NCI-H446 treated with DMSO at 0.1 percent for 48 hours (cell line): ENCODE measurements at regions not wholly inside any gene's neighbourhood (a gene's known extent, or its start where the extent isn't known, plus 50 kb on each side); places are given as distances from the start of the nearest gene placed in this dataset.

Experiments
- DNase-seq: peaks from one replicate; lab custom pipeline; 2025; lab: John Stamatoyannopoulos, UW

DNA sequence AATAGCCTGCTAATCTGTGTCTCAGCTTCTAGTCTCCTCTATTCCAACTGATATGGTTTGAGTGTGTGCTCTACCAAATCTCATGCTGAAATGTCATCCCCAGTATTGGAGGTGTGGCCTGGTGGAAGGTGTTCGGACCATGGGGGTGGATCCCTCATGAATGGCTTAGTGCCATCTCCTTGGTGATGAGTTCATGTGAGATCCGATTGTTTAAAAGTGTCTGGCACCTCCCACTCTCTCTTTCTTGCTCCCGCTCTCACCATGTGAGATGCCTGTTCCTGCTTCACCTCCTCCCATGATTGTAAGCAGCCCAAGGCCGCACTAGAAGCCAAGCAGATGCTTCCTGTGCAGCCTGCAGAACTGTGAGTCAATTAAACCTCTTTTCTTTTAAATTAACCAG is 73.5 kb upstream of the CAMK1G start:
- DNase-seq = no peak

DNA sequence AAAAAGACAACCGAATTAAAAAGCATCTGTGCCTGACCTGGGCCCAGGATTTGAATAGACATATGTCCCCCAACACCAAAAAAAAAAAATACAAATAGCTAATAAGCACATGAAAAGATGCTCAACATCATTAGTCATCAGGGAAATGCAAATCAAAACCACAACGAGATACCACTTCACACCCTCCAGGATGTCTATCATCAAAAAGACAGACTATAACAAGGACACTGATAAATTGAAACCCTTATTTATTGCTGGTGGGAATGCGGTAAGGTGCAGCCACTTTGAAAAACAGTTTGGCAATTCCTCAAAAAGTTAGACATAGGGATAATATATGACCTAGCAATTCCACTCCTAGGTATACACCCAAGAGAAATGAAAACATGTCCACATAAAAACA is 72.3 kb upstream of the CAMK1G start:
- no peak for DNase-seq

DNA sequence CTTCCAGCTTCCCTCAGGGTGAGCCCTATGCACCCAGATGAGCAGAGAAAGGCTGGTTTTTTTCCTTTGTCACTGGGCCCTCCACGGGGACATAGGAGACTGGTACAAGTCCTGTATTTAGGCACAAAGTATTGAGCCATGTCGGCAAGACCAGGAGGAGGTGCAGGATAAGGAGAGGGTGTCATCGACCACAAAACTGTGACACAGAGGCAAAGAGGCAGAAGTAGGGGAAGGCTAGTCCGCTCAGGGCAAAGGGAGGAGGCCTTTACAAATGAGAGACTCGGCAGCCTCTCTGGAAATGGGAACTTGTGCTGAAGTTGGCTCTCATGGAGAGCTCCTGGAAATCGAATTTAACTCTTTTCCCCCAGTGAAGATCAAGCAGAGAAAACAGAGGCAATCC is 70.7 kb upstream of the CAMK1G start:
- DNase-seq = no peak

DNA sequence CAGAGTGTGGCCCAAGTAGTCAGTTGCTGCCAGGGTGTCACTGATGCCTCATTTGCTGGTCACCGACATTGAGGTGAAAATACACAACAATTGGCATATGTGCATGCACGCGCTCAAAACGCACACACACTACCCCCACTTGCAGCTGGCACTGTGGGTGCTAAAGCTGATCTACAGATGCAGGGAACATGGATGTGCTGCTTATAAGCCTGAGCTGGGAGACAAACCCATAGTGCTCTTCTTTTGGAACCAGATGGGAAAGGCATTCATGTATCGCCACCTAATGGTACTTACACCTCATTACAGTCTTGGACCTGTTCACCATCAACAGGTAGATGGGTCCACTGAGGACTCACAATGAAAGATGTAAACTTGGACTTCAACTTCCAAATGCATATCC is 70.3 kb upstream of the CAMK1G start:
- peak; percentile 47 for DNase-seq

DNA sequence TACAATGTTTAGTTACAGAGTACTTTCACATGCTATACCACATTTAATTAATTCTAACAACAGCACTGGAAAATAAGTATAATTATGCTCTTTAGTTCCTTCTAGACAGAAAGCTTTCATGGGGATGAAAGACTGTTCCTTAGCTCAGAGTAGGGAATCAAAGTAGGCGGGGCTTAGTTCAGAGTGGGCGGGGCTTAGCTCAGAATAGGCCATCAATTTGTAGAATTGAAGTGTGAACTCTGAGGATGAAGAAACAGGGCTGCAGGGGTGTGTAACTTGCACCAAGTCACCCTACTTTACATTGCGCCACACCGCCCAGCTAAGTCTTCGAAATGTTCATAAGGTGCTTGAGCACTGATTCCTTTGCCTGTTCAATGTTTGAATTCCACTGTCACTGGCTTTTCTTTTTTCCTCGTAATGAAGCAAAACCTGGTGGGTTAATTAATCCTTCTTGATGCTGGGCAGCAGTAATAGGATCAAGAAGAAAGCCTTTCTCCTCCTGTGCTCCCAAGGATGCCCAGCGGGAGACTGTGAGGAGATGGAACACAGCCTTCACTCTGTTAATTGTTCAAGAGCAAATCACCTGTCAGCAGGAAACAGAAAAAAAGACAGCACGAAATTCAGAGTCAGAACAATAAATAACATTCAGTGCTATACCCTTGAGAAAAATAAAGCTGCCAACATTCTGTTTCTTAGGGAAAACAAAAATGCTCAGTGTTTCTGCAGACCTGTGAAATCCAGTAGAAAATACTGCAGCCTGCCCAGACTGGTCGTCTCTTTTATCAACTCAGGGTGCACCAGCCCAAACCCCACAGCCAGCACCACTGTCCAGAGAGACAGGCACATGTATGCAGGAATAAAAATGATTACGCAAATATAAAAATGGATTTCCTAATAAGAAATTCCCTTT is 66.5 kb upstream of the CAMK1G start:
- DNase-seq = no peak

GRCh38 chr1:209517681-209518050 is 65.8 kb upstream of the CAMK1G start:
- DNase-seq = no peak

DNA sequence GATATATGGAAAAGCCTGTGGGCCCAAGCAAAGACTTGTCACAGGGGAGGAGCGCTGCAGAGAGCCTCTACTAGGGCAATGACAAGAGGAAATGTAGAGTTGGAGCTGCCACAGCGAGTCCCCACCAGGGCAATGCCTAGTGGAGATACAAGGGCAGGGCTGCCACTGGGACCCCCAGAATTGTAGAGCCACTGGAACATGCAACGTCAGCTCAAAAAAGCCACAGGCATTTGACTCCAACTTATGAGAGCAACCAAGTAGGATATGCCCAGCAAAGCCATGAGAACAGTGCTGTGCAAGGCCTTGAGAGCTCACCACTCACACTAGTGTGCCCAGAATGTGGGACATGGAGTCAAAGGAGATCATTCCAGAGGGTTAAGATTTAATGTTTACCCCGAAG is 63.7 kb upstream of the CAMK1G start:
- DNase-seq = no peak

GRCh38 chr1:209522826-209523225 is 60.7 kb upstream of the CAMK1G start:
- no peak for DNase-seq

DNA sequence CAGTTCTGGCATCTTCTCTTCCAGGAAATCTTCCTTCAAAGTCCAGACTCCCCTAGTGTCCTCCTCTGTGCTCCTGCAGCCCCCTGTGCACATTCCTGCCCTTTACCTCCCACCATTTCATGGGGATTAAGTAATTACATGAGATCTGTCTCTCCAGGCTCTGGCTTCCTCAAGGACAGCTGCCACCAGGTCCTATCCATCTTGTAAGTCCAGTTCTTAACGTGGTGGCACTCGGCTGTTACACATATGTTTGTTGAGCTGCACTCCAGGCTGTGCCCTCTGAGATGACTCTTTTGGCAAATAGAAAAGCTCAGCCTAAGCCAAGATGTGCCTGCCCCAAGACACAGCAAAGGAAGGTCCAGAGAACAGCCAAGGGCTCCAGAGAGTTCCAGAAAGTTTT is 57.4 kb upstream of the CAMK1G start:
- DNase-seq = no peak

GRCh38 chr1:209527372-209527771 is 56.1 kb upstream of the CAMK1G start:
- no peak for DNase-seq

- DNase-seq = no peak
Observed at GRCh38 chr1:209527993-209528717, 55.4 kb upstream of the CAMK1G start.

DNA sequence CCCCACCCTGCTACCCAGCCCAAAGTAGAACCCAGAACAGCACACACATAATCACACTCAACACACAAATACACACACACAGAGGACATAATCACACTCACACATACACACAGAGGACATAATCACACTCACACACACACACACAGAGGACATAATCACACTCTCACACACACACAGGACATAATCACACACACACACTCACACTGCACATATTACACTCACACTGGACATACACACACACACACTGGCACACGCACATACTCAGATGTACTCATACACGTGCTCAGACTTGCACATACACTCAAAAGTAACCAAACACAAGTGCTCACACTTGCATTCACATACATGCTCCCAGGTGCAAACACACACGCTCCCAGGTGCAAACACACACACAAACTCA is 54.3 kb upstream of the CAMK1G start:
- DNase-seq = no peak

- DNase-seq = no peak
Observed at GRCh38 chr1:209531006-209531405, 52.5 kb upstream of the CAMK1G start.

DNA sequence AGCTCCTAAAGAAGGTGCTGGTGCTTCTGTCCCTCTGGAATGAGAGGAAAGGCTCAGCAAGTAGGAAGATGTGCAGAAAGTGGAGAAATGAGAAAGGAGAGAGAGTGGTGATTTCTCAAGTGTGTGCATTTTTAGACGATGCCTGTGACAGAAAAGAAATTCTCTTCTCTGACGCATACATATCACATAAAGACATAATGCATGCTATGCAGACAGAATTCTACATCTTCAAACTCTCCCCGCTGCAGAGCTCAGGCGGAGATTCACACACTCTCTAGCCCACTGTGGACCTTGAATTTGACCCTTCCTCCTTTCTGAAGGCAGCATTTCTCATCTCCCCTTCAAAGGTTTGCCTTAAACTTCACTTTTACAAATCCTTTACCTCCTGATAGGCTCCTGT is 52.0 kb upstream of the CAMK1G start:
- DNase-seq = no peak
